ENCODE measurements at regions not wholly inside any gene's neighbourhood (a gene's known extent, or its start where the extent isn't known, plus 50 kb on each side); places are given as distances from the start of the nearest gene placed in this dataset.
A peak's percentile ranks its signal among the peaks of the same experiment; 100 is the strongest.

- DNase-seq, result no peak
Observed at GRCh38 chr15:79373113-79373512, 59.0 kb upstream of the MINAR1 start.

- DNase-seq, result no peak
Observed at GRCh38 chr15:79373728-79374127, 58.4 kb upstream of the MINAR1 start.

- DNase-seq, result no peak
Observed at GRCh38 chr15:79376383-79376782, 55.8 kb upstream of the MINAR1 start.

- DNase-seq, result no peak
Observed at GRCh38 chr15:79378394-79379109, 53.6 kb upstream of the MINAR1 start.

- peak; percentile 82 for DNase-seq
Observed at GRCh38 chr15:79380755-79381497, 51.2 kb upstream of the MINAR1 start.

- no peak for DNase-seq
Observed at GRCh38 chr15:79381593-79381992, 50.5 kb upstream of the MINAR1 start.

Data from CD4-positive, alpha-beta T cell treated with Interleukin-17A for 4 hours (primary cell).